ENCODE measurements at regions not wholly inside any gene's neighbourhood (a gene's known extent, or its start where the extent isn't known, plus 50 kb on each side); places are given as distances from the start of the nearest gene placed in this dataset.

DNA sequence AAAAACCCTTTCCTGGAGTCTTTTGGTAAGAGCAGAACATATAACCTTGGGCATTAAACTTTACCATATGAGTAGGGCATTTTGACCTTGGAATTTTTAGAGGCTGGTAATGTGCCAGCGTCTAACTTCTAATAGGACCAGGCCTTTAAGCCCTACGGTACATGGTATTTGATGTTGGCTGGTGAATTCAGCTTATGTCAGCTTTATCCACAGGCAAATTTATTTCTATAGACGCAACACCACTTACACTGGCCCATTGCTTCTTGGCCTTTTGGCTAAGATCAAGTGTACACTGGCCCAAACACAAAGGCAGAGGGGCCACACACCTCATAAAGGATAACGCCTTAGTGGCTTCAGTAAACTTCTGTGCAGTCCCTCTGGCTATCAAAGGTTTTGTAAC lies 410.2 kb upstream of the LARGE1 start:
- TF ChIP-seq, protein P1, sequence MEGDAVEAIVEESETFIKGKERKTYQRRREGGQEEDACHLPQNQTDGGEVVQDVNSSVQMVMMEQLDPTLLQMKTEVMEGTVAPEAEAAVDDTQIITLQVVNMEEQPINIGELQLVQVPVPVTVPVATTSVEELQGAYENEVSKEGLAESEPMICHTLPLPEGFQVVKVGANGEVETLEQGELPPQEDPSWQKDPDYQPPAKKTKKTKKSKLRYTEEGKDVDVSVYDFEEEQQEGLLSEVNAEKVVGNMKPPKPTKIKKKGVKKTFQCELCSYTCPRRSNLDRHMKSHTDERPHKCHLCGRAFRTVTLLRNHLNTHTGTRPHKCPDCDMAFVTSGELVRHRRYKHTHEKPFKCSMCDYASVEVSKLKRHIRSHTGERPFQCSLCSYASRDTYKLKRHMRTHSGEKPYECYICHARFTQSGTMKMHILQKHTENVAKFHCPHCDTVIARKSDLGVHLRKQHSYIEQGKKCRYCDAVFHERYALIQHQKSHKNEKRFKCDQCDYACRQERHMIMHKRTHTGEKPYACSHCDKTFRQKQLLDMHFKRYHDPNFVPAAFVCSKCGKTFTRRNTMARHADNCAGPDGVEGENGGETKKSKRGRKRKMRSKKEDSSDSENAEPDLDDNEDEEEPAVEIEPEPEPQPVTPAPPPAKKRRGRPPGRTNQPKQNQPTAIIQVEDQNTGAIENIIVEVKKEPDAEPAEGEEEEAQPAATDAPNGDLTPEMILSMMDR (IDR thresholded peaks at IDR 0.05; ENCODE audit: low read depth, low read length, missing input control) = no peak
- TF ChIP-seq FOXA2 (IDR thresholded peaks at IDR 0.05) (no peak), SP1 (IDR thresholded peaks at IDR 0.05) (no peak), RXRA (IDR thresholded peaks at IDR 0.05) (no peak), EGR1 (IDR thresholded peaks at IDR 0.05; ENCODE audit: low read depth in 2 of 2) (no peak), JUND (IDR thresholded peaks at IDR 0.05) (no peak), HNF4G (IDR thresholded peaks at IDR 0.05) (no peak)
- no peak overlapping the region for H3K4me3 ChIP-seq (ENCODE audit: low read depth in 1 of 3, low read length in 3 of 3)

DNA sequence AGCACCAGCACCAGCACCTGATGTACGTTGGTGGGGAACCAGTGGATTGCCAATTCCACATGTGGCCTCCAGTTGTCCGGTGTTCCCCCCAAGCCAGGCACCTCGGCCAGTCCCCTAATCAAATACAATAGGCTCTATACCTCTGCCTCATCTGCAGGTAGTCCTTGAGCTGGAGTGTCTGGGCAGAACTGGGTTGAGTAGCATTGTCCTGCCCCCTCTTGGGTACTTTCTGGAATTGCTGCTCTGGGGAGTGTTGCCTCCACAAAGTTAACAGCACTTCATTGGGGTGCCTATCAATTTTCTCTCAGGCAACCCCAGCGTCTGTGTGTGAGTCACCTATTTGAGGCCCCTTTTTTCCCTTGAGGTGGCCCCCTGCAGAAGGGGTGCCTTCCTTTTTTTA lies 413.0 kb upstream of the LARGE1 start:
- 81% methylated on average over 4 of the region's 4 CpGs for WGBS
- peaks cover 0 to 12% (median 2%) of the 10 kb centered on the region in 4 donors for H3K9me3 ChIP-seq (ENCODE audit: control insufficient read depth in 4 of 4, low read length in 3 of 4)
- H3K36me3 ChIP-seq (ENCODE audit: control insufficient read depth in 4 of 4, insufficient read depth in 3 of 4, low read depth in 1 of 4, low read length in 3 of 4) = no peaks in the 10 kb centered on the region
- H3K27ac ChIP-seq (ENCODE audit: low read depth in 1 of 2, low read length in 2 of 2) = no peak overlapping the region
- H3K27me3 ChIP-seq (ENCODE audit: control insufficient read depth in 4 of 4, insufficient read depth in 4 of 4, low read length in 3 of 4) = peaks cover 0 to 3% (median 0%) of the 10 kb centered on the region in 4 donors
- no peak overlapping the region for H3K9ac ChIP-seq (ENCODE audit: low read depth in 1 of 2, low read length in 2 of 2)
- DNase-seq (ENCODE audit: low spot score) = no peak
- H3K4me1 ChIP-seq (ENCODE audit: control insufficient read depth in 4 of 4, insufficient read depth in 4 of 4, low read length in 3 of 4) = no peaks in the 10 kb centered on the region
- H3K4me3 ChIP-seq (ENCODE audit: low read depth in 1 of 3, low read length in 3 of 3) = no peak overlapping the region
- TF ChIP-seq GABPA (IDR thresholded peaks at IDR 0.05 in 1 of 2, conservative IDR thresholded peaks at IDR 0.05 in 1 of 2) (no peak), TAF1 (conservative IDR thresholded peaks at IDR 0.05) (no peak), FOXA2 (IDR thresholded peaks at IDR 0.05) (no peak), RXRA (IDR thresholded peaks at IDR 0.05) (no peak), JUND (IDR thresholded peaks at IDR 0.05) (no peak), RAD21 (IDR thresholded peaks at IDR 0.05) (no peak), EGR1 (IDR thresholded peaks at IDR 0.05; ENCODE audit: low read depth in 2 of 2) (no peak), HNF4G (IDR thresholded peaks at IDR 0.05) (no peak), SP1 (IDR thresholded peaks at IDR 0.05) (no peak), FOXA1 (IDR thresholded peaks at IDR 0.05) (no peak), YY1 (IDR thresholded peaks at IDR 0.05) (no peak), NR2F2 (IDR thresholded peaks at IDR 0.05) (no peak), HNF4A (conservative IDR thresholded peaks at IDR 0.05) (no peak)
- TF ChIP-seq, protein P2, sequence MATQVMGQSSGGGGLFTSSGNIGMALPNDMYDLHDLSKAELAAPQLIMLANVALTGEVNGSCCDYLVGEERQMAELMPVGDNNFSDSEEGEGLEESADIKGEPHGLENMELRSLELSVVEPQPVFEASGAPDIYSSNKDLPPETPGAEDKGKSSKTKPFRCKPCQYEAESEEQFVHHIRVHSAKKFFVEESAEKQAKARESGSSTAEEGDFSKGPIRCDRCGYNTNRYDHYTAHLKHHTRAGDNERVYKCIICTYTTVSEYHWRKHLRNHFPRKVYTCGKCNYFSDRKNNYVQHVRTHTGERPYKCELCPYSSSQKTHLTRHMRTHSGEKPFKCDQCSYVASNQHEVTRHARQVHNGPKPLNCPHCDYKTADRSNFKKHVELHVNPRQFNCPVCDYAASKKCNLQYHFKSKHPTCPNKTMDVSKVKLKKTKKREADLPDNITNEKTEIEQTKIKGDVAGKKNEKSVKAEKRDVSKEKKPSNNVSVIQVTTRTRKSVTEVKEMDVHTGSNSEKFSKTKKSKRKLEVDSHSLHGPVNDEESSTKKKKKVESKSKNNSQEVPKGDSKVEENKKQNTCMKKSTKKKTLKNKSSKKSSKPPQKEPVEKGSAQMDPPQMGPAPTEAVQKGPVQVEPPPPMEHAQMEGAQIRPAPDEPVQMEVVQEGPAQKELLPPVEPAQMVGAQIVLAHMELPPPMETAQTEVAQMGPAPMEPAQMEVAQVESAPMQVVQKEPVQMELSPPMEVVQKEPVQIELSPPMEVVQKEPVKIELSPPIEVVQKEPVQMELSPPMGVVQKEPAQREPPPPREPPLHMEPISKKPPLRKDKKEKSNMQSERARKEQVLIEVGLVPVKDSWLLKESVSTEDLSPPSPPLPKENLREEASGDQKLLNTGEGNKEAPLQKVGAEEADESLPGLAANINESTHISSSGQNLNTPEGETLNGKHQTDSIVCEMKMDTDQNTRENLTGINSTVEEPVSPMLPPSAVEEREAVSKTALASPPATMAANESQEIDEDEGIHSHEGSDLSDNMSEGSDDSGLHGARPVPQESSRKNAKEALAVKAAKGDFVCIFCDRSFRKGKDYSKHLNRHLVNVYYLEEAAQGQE (IDR thresholded peaks at IDR 0.05) = no peak
- TF ChIP-seq, protein P3, sequence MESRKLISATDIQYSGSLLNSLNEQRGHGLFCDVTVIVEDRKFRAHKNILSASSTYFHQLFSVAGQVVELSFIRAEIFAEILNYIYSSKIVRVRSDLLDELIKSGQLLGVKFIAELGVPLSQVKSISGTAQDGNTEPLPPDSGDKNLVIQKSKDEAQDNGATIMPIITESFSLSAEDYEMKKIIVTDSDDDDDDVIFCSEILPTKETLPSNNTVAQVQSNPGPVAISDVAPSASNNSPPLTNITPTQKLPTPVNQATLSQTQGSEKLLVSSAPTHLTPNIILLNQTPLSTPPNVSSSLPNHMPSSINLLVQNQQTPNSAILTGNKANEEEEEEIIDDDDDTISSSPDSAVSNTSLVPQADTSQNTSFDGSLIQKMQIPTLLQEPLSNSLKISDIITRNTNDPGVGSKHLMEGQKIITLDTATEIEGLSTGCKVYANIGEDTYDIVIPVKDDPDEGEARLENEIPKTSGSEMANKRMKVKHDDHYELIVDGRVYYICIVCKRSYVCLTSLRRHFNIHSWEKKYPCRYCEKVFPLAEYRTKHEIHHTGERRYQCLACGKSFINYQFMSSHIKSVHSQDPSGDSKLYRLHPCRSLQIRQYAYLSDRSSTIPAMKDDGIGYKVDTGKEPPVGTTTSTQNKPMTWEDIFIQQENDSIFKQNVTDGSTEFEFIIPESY (IDR thresholded peaks at IDR 0.05) = no peak
- TF ChIP-seq, protein P4, sequence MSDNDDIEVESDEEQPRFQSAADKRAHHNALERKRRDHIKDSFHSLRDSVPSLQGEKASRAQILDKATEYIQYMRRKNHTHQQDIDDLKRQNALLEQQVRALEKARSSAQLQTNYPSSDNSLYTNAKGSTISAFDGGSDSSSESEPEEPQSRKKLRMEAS (IDR thresholded peaks at IDR 0.05) = no peak
- TF ChIP-seq, protein P5, sequence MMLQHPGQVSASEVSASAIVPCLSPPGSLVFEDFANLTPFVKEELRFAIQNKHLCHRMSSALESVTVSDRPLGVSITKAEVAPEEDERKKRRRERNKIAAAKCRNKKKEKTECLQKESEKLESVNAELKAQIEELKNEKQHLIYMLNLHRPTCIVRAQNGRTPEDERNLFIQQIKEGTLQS (IDR thresholded peaks at IDR 0.05) = no peak
- TF ChIP-seq, protein P1 (IDR thresholded peaks at IDR 0.05; ENCODE audit: low read depth, low read length, missing input control) = no peak

More for the DNA sequence above, 410.2 kb upstream of the LARGE1 start:
- Histone ChIP-seq H3K4me1 (ENCODE audit: control insufficient read depth in 4 of 4, insufficient read depth in 4 of 4, low read length in 3 of 4) (no peaks in the 10 kb centered on the region), H3K9me3 (ENCODE audit: control insufficient read depth in 4 of 4, low read length in 3 of 4) (peaks cover 0 to 8% (median 2%) of the 10 kb centered on the region in 4 donors), H3K27ac (ENCODE audit: low read depth in 1 of 2, low read length in 2 of 2) (no peak overlapping the region), H3K27me3 (ENCODE audit: control insufficient read depth in 4 of 4, insufficient read depth in 4 of 4, low read length in 3 of 4) (peaks cover 0 to 3% (median 0%) of the 10 kb centered on the region in 4 donors), H3K36me3 (ENCODE audit: control insufficient read depth in 4 of 4, insufficient read depth in 3 of 4, low read depth in 1 of 4, low read length in 3 of 4) (no peaks in the 10 kb centered on the region), H3K9ac (ENCODE audit: low read depth in 1 of 2, low read length in 2 of 2) (no peak overlapping the region)
- 88% methylated on average over 4 of the region's 4 CpGs for WGBS
- no peak for DNase-seq (ENCODE audit: low spot score)
